WTC11 (cell line): ENCODE measurements at regions not wholly inside any gene's neighbourhood (a gene's known extent, or its start where the extent isn't known, plus 50 kb on each side); places are given as distances from the start of the nearest gene placed in this dataset.

Experiments
- ATAC-seq: fragments of 200-7000 bp; cut with Tn5 transposase; 2 replicates; pipeline ENCODE4 v1.10.0; 2021; ENCODE audit warnings: mild to moderate bottlenecking, moderate library complexity
- CTCF ChIA-PET: fragments of 300-600 bp; sonication (Branson Sonifier 250); formaldehyde crosslinking; loops from one replicate; lab custom pipeline; 2021; ENCODE audit warnings: antibody characterized with exemption; lab: Charles Lee
- POLR2A ChIA-PET: fragments of 350-600 bp; sonication (Branson Sonifier 250); formaldehyde crosslinking; loops from one replicate; lab custom pipeline; 2021; ENCODE audit warnings: antibody characterized with exemption; lab: Charles Lee
- DNase-seq: peaks from one replicate; pipeline ENCODE4 v3.0.0; 2021; ENCODE audit warnings: low spot score
- H3K27ac Mint-ChIP-seq: 2 replicates; pipeline ENCODE4 v1.8.0; 2021; ENCODE audit warnings: mixed read lengths
- H3K27me3 Mint-ChIP-seq: 2 replicates; pipeline ENCODE4 v1.8.0; 2021; ENCODE audit warnings: low read depth, mild to moderate bottlenecking, moderate library complexity, mixed read lengths
- H3K36me3 Mint-ChIP-seq: 2 replicates; pipeline ENCODE4 v1.8.0; 2021; ENCODE audit warnings: mixed read lengths
- H3K4me1 Mint-ChIP-seq: 2 replicates; pipeline ENCODE4 v1.8.0; 2022; ENCODE audit warnings: mixed read lengths
- H3K4me3 Mint-ChIP-seq: 2 replicates; pipeline ENCODE4 v1.8.0; 2021; ENCODE audit warnings: mild to moderate bottlenecking, moderate library complexity, mixed read lengths
- H3K9me3 Mint-ChIP-seq: 2 replicates; pipeline ENCODE4 v1.8.0; 2021; ENCODE audit warnings: mixed read lengths
- ARID4B ChIP-seq: sonication (generic); formaldehyde crosslinking; IDR thresholded peaks from 2 replicates; pipeline ENCODE4 v1.8.0; 2023; ENCODE audit warnings: missing genetic modification reagents, mild to moderate bottlenecking, borderline replicate concordance
- ATF1 ChIP-seq: sonication (generic); formaldehyde crosslinking; IDR thresholded peaks from 2 replicates; pipeline ENCODE4 v1.8.1; 2023; ENCODE audit warnings: mild to moderate bottlenecking, moderate library complexity, missing genetic modification reagents
- ATF2 ChIP-seq: sonication (generic); formaldehyde crosslinking; IDR thresholded peaks from 2 replicates; pipeline ENCODE4 v1.8.1; 2022; ENCODE audit warnings: low read depth, missing genetic modification reagents, borderline replicate concordance
- ATF3 ChIP-seq: sonication (generic); formaldehyde crosslinking; conservative IDR thresholded peaks from 2 replicates; pipeline ENCODE4 v1.8.1; 2022; ENCODE audit warnings: mild to moderate bottlenecking, missing genetic modification reagents
- CREB1 ChIP-seq: sonication (generic); formaldehyde crosslinking; IDR thresholded peaks from 2 replicates; pipeline ENCODE4 v1.8.0; 2023; ENCODE audit warnings: mild to moderate bottlenecking, missing genetic modification reagents
- ESRRA ChIP-seq: sonication (generic); formaldehyde crosslinking; IDR thresholded peaks from 2 replicates; pipeline ENCODE4 v1.8.1; 2022; ENCODE audit warnings: mild to moderate bottlenecking, missing genetic modification reagents, borderline replicate concordance
- FOXP4 ChIP-seq: sonication (generic); formaldehyde crosslinking; IDR thresholded peaks from 2 replicates; pipeline ENCODE4 v1.8.0; 2022; ENCODE audit warnings: mild to moderate bottlenecking, missing genetic modification reagents
- MYBL2 ChIP-seq: sonication (generic); formaldehyde crosslinking; IDR thresholded peaks from 2 replicates; pipeline ENCODE4 v1.8.1; 2023; ENCODE audit warnings: mild to moderate bottlenecking, moderate library complexity, missing genetic modification reagents
- NFYB ChIP-seq: sonication (generic); formaldehyde crosslinking; conservative IDR thresholded peaks from 2 replicates; pipeline ENCODE4 v1.8.0; 2022; ENCODE audit warnings: low read depth, missing genetic modification reagents
- OVOL2 ChIP-seq: fragments of 250-450 bp; sonication (Bioruptor Pico); IDR thresholded peaks from 2 replicates; pipeline ENCODE4 v1.9.0; 2021; ENCODE audit warnings: mild to moderate bottlenecking, borderline replicate concordance
- SOX15 ChIP-seq: fragments of 250-450 bp; sonication (Bioruptor Pico); IDR thresholded peaks from 2 replicates; pipeline ENCODE4 v1.9.0; 2021; ENCODE audit warnings: mild to moderate bottlenecking
- SP1 ChIP-seq: sonication (generic); formaldehyde crosslinking; conservative IDR thresholded peaks from 2 replicates; pipeline ENCODE4 v1.8.1; 2022; ENCODE audit warnings: missing genetic modification reagents
- ZMAT4 ChIP-seq: fragments of 250-450 bp; sonication (Bioruptor Pico); IDR thresholded peaks from 2 replicates; pipeline ENCODE4 v1.9.0; 2021; ENCODE audit warnings: mild to moderate bottlenecking
- ZNF138 ChIP-seq: sonication (generic); formaldehyde crosslinking; conservative IDR thresholded peaks from 2 replicates; pipeline ENCODE4 v1.8.1; 2022; ENCODE audit warnings: mild to moderate bottlenecking, moderate library complexity, missing genetic modification reagents
- ZNF219 ChIP-seq: sonication (generic); formaldehyde crosslinking; IDR thresholded peaks from 2 replicates; pipeline ENCODE4 v1.8.0; 2023; ENCODE audit warnings: missing genetic modification reagents, mild to moderate bottlenecking, borderline replicate concordance
- TF ChIP-seq, protein P1 (sequence below): sonication (generic); formaldehyde crosslinking; IDR thresholded peaks from 2 replicates; pipeline ENCODE4 v1.8.1; 2023; ENCODE audit warnings: mild to moderate bottlenecking, missing genetic modification reagents, moderate library complexity
- TF ChIP-seq, protein P2 (sequence below): sonication (generic); formaldehyde crosslinking; IDR thresholded peaks from 2 replicates; pipeline ENCODE4 v1.8.0; 2022; ENCODE audit warnings: missing genetic modification reagents

- peaks cover 15% of the 10 kb centered on the region for H3K4me1 Mint-ChIP-seq
- peaks cover 4% of the 10 kb centered on the region; the same call in 1 of the 2 replicates for H3K36me3 Mint-ChIP-seq
- no peak for ATAC-seq
- TF ChIP-seq ARID4B (CRISPR knock-in tag) (no peak), ZNF219 (CRISPR knock-in tag) (no peak), ATF1 (no peak), ESRRA (CRISPR knock-in tag) (no peak), OVOL2 (no peak), ATF3 (CRISPR knock-in tag) (no peak)
- TF ChIP-seq, protein P1, sequence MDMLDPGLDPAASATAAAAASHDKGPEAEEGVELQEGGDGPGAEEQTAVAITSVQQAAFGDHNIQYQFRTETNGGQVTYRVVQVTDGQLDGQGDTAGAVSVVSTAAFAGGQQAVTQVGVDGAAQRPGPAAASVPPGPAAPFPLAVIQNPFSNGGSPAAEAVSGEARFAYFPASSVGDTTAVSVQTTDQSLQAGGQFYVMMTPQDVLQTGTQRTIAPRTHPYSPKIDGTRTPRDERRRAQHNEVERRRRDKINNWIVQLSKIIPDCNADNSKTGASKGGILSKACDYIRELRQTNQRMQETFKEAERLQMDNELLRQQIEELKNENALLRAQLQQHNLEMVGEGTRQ (CRISPR knock-in tag): no peak
- TF ChIP-seq, protein P2, sequence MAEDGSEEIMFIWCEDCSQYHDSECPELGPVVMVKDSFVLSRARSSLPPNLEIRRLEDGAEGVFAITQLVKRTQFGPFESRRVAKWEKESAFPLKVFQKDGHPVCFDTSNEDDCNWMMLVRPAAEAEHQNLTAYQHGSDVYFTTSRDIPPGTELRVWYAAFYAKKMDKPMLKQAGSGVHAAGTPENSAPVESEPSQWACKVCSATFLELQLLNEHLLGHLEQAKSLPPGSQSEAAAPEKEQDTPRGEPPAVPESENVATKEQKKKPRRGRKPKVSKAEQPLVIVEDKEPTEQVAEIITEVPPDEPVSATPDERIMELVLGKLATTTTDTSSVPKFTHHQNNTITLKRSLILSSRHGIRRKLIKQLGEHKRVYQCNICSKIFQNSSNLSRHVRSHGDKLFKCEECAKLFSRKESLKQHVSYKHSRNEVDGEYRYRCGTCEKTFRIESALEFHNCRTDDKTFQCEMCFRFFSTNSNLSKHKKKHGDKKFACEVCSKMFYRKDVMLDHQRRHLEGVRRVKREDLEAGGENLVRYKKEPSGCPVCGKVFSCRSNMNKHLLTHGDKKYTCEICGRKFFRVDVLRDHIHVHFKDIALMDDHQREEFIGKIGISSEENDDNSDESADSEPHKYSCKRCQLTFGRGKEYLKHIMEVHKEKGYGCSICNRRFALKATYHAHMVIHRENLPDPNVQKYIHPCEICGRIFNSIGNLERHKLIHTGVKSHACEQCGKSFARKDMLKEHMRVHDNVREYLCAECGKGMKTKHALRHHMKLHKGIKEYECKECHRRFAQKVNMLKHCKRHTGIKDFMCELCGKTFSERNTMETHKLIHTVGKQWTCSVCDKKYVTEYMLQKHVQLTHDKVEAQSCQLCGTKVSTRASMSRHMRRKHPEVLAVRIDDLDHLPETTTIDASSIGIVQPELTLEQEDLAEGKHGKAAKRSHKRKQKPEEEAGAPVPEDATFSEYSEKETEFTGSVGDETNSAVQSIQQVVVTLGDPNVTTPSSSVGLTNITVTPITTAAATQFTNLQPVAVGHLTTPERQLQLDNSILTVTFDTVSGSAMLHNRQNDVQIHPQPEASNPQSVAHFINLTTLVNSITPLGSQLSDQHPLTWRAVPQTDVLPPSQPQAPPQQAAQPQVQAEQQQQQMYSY: no peak
- peaks cover 21% of the 10 kb centered on the region for H3K9me3 Mint-ChIP-seq
- H3K27ac Mint-ChIP-seq: no peak overlapping the region
- no peak for DNase-seq
- CTCF ChIA-PET: no interaction called here
- H3K4me3 Mint-ChIP-seq: no peak overlapping the region
- POLR2A ChIA-PET: no interaction called here
- no peaks in the 10 kb centered on the region; the same call in 1 of the 2 replicates for H3K27me3 Mint-ChIP-seq
These were observed 177.5 kb upstream of the CST7 start for GRCh38 chr20:24771542-24772061.

GRCh38 chr20:24772667-24773066 lies 176.4 kb upstream of the CST7 start:
- H3K9me3 Mint-ChIP-seq: peaks cover 22% of the 10 kb centered on the region
- no peak for DNase-seq
- H3K4me1 Mint-ChIP-seq: peaks cover 14% of the 10 kb centered on the region
- H3K27ac Mint-ChIP-seq: no peak overlapping the region
- POLR2A ChIA-PET: no interaction called here
- CTCF ChIA-PET: no interaction called here
- ATAC-seq: no peak
- peaks cover 4% of the 10 kb centered on the region; the same call in 1 of the 2 replicates for H3K36me3 Mint-ChIP-seq
- H3K27me3 Mint-ChIP-seq: no peaks in the 10 kb centered on the region; the same call in 1 of the 2 replicates
- H3K4me3 Mint-ChIP-seq: no peak overlapping the region
- no peak for TF ChIP-seq SP1 (CRISPR knock-in tag)
- no peak for TF ChIP-seq FOXP4 (CRISPR knock-in tag)
- no peak for TF ChIP-seq SOX15
- no peak for TF ChIP-seq ARID4B (CRISPR knock-in tag)
- TF ChIP-seq NFYB (CRISPR knock-in tag): no peak
- TF ChIP-seq ZNF138 (CRISPR knock-in tag): no peak
- TF ChIP-seq CREB1: no peak
- TF ChIP-seq MYBL2: no peak
- TF ChIP-seq ATF2: no peak
- TF ChIP-seq ZMAT4 (CRISPR knock-in tag): no peak
